Tibial nerve (tissue), 4 donors: ENCODE measurements at regions not wholly inside any gene's neighbourhood (a gene's known extent, or its start where the extent isn't known, plus 50 kb on each side); places are given as distances from the start of the nearest gene placed in this dataset.

Experiments used
- DNase-seq, 2 donors: peaks; one replicate each; pipeline ENCODE4 v3.0.0-alpha.2; 2019; ENCODE audit warnings: low spot score in 2 of 2
- H3K27ac ChIP-seq, 4 donors: fragments of 200-600 bp; sonication (generic) in 3 of 4; one replicate each; pipeline ENCODE4 v1.5.1; 2017 to 2019; ENCODE audit warnings: mild to moderate bottlenecking in 1 of 4
- H3K27me3 ChIP-seq, 2 donors: fragments of 200-600 bp; sonication (generic) in 1 of 2; one replicate each; pipeline versions ENCODE4 v1.5.1 to v1.6.0; 2017 to 2019
- H3K36me3 ChIP-seq, 3 donors: fragments of 200-600 bp; sonication (generic); one replicate each; pipeline ENCODE4 v1.5.1; 2018 to 2019
- H3K4me1 ChIP-seq, 4 donors: fragments of 200-600 bp; sonication (generic) in 3 of 4; one replicate each; pipeline ENCODE4 v1.5.1; 2017 to 2019
- H3K4me3 ChIP-seq, 4 donors: fragments of 200-600 bp; sonication (generic) in 3 of 4; one replicate each; pipeline ENCODE4 v1.5.1; 2017 to 2019; ENCODE audit warnings: mild to moderate bottlenecking in 1 of 4, moderate library complexity in 1 of 4
- H3K9me3 ChIP-seq, 4 donors: fragments of 200-600 bp; sonication (generic) in 3 of 4; one replicate each; pipeline ENCODE4 v1.5.1; 2017 to 2019
- EP300 ChIP-seq, 2 donors: sonication (generic); formaldehyde crosslinking; IDR thresholded peaks; one replicate each; pipeline ENCODE4 v1.6.1; 2017; ENCODE audit warnings: antibody characterized with exemption in 2 of 2, mild to moderate bottlenecking in 1 of 2
- POLR2A ChIP-seq, 2 donors: fragments of 450-650 bp; IDR thresholded peaks; one replicate each; pipeline ENCODE4 v1.6.1; 2017; ENCODE audit warnings: antibody characterized with exemption in 2 of 2, mild to moderate bottlenecking in 2 of 2, moderate library complexity in 2 of 2
- WGBS, 2 donors: methylation state at CpG; one replicate each; pipeline ENCODE4 v1.1.5; 2018; 5-methylcytosine and 5-hydroxymethylcytosine counted together
- TF ChIP-seq, protein P1 (sequence below), 5 experiments: fragments of 200-600 bp in 3 of 5; fragments of 450-650 bp in 2 of 5; sonication (generic) in 3 of 5; IDR thresholded peaks; one replicate each; pipeline ENCODE4 v1.5.1; 2016 to 2019; ENCODE audit warnings: antibody characterized with exemption in 5 of 5, mild to moderate bottlenecking in 3 of 5, moderate library complexity in 2 of 5

DNA sequence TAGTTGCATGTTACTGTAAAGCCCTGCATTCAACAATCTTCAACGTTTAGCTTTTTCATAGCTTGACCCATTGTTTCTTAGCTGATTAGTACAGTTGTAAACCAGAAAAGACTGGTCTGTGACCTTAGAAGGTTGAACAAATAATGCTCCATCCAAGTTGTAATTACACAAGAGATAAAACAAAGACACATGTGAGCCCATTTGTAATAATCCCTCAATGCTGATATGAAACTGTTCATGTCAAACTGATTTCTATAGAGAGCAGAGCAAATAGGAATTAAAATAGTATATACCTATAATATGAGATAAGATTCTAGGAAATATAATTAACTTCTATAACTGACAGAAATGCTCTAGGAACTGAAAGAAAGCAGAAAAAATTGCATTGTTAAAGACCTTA is 94.7 kb upstream of the SLC25A13 start:
- no peaks in the 10 kb centered on the region for H3K36me3 ChIP-seq
- no peak overlapping the region for H3K27ac ChIP-seq
- H3K27me3 ChIP-seq = no peaks in the 10 kb centered on the region
- no peaks in the 10 kb centered on the region for H3K9me3 ChIP-seq
- H3K4me1 ChIP-seq = peaks cover 0 to 14% (median 0%) of the 10 kb centered on the region in 4 donors
- no peak for TF ChIP-seq EP300 (IDR thresholded peaks at IDR 0.05)
- TF ChIP-seq, protein P1, sequence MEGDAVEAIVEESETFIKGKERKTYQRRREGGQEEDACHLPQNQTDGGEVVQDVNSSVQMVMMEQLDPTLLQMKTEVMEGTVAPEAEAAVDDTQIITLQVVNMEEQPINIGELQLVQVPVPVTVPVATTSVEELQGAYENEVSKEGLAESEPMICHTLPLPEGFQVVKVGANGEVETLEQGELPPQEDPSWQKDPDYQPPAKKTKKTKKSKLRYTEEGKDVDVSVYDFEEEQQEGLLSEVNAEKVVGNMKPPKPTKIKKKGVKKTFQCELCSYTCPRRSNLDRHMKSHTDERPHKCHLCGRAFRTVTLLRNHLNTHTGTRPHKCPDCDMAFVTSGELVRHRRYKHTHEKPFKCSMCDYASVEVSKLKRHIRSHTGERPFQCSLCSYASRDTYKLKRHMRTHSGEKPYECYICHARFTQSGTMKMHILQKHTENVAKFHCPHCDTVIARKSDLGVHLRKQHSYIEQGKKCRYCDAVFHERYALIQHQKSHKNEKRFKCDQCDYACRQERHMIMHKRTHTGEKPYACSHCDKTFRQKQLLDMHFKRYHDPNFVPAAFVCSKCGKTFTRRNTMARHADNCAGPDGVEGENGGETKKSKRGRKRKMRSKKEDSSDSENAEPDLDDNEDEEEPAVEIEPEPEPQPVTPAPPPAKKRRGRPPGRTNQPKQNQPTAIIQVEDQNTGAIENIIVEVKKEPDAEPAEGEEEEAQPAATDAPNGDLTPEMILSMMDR (IDR thresholded peaks at IDR 0.05) = no peak
- WGBS, 2 donors = 20 to 37% methylated on average over 1 of the region's 1 CpG
- no peak overlapping the region for H3K4me3 ChIP-seq
- no peak for DNase-seq

DNA sequence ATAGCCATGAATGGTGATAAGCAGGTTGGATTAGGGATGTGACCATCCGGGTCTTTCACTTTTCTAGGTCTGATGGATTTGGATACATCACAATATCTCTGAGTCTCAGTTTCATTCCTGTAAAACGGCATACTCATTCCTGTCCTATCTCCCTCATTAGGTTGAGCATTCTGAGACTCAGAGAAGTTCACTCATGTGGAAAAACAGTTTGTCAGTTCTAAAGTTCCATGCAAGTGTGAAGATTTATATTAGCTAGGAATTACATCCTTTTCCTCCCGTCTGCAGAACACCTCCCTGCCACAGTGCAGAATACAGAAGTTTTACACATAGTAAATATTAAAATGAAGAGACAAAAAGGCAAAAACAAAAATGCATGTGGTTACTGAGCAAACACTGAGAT is 94.2 kb upstream of the SLC25A13 start:
- TF ChIP-seq POLR2A (IDR thresholded peaks at IDR 0.05) (no peak), EP300 (IDR thresholded peaks at IDR 0.05) (no peak)
- no peak for DNase-seq
- no peak overlapping the region for H3K27ac ChIP-seq
- no peaks in the 10 kb centered on the region for H3K36me3 ChIP-seq
- no peaks in the 10 kb centered on the region for H3K27me3 ChIP-seq
- H3K4me1 ChIP-seq = peaks cover 0 to 14% (median 0%) of the 10 kb centered on the region in 4 donors
- no peaks in the 10 kb centered on the region for H3K9me3 ChIP-seq
- H3K4me3 ChIP-seq = no peak overlapping the region
- 39 to 67% methylated on average over 3 of the region's 3 CpGs for WGBS, 2 donors

DNA sequence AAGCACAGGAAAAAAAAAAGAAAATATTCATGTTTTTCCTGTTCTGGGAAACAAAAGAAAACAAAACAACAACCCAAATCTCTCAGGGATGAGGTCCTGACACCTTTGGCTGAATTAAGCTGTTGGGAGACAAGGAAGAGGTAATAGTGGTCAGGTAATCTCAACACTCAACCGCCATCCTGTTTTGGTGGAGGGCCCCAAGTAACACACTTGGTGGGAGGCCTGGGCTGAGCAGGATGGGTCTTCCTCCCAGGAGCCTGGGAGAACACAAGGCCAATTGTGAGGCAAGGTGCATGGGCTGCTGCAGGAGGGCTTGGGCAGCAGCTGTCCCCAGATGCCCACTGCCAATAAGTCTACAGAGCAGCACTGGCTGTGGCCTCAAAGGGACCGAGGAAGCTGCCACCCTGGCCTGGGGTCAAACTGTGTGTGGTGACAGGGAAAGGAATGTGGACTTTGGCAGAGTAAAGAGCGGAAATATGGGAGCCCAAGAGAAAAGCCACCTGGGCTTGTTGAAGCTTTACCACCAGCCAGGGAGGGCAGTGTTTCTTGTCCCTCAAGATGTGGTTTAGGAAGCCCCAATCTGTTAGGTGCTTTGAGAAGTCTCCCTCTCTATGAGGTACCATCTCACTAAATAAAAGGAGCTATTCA is 93.5 kb upstream of the SLC25A13 start:
- Histone ChIP-seq H3K27me3 (no peaks in the 10 kb centered on the region), H3K4me3 (no peak overlapping the region), H3K36me3 (no peaks in the 10 kb centered on the region), H3K9me3 (no peaks in the 10 kb centered on the region), H3K27ac (no peak overlapping the region), H3K4me1 (peaks cover 0 to 14% (median 0%) of the 10 kb centered on the region in 4 donors)
- no peak for DNase-seq
- TF ChIP-seq, protein P1 (IDR thresholded peaks at IDR 0.05) = peak in 1 of 5 experiments; percentile 3
- TF ChIP-seq POLR2A (IDR thresholded peaks at IDR 0.05) = no peak
- 84 to 85% methylated on average over 3 of the region's 3 CpGs for WGBS, 2 donors

DNA sequence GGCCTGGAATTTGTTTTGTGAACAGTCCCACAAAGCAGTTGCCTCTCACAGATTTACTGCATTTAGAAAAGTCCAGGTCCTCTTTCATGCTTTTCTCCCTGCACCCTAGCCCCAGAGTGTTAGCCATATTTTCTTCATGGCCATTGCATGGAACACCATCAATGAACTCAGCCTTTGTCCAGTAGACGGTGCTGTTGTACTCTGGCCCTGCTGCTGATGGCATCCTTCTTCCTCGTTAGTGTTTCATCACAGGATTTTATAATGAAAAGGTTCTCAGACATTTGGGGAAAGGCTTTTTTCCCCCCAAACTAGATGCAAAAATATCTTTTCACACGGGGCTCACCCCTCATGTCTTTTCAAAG is 93.0 kb upstream of the SLC25A13 start:
- Histone ChIP-seq H3K27me3 (no peaks in the 10 kb centered on the region), H3K4me3 (no peak overlapping the region), H3K9me3 (no peaks in the 10 kb centered on the region), H3K36me3 (no peaks in the 10 kb centered on the region), H3K27ac (no peak overlapping the region), H3K4me1 (peaks cover 0 to 14% (median 0%) of the 10 kb centered on the region in 4 donors)
- WGBS, 2 donors = 15 to 23% methylated on average over 3 of the region's 3 CpGs
- peak in 1 of 2 donors; percentile 56 for DNase-seq
- TF ChIP-seq, protein P1 (IDR thresholded peaks at IDR 0.05) = peak; percentile 35 to 59 (median 42)
- no peak for TF ChIP-seq POLR2A (IDR thresholded peaks at IDR 0.05)

DNA sequence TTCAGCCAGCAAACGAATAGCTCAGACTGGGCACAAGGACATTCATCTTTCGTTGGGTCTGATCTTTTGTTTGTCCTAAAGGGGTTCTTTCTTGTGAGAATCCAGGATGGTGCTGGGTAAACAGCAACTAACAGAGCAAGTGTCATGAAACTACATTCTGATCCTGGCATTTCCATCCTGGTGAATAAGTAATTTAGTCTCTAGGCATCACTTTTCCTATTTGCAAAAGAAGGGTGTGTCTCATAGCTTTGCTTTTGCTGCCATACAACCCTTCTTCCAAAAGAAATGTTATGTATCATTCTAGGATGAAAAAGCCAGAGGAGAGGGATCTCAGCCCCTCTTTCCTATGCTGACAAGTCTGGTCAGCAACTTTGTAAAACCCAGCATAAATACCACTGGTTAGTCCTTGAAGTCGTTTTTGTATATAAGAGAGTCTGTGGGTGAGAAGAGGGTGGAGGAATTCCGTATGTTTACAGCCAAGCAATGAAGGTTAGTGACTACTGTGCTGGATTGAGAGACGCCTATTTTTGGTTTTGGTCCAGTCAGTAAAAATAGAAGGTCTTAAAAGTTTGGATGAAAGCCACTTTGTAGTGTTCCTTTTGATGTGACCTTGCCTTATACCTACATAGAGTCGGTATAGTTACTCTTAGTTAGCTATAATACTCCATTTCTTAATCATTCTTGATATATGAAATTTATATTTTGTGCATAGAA is 88.4 kb upstream of the SLC25A13 start:
- no peak overlapping the region for H3K4me3 ChIP-seq
- no peaks in the 10 kb centered on the region for H3K4me1 ChIP-seq
- no peaks in the 10 kb centered on the region for H3K9me3 ChIP-seq
- no peaks in the 10 kb centered on the region for H3K27me3 ChIP-seq
- WGBS, 2 donors = 39 to 61% methylated on average over 6 of the region's 6 CpGs
- H3K36me3 ChIP-seq = no peaks in the 10 kb centered on the region
- TF ChIP-seq EP300 (IDR thresholded peaks at IDR 0.05) (no peak), POLR2A (IDR thresholded peaks at IDR 0.05) (no peak)
- TF ChIP-seq, protein P1 (IDR thresholded peaks at IDR 0.05) = no peak
- DNase-seq = no peak
- H3K27ac ChIP-seq = no peak overlapping the region
